Naive B cell (primary cell): ENCODE measurements at regions not wholly inside any gene's neighbourhood (a gene's known extent, or its start where the extent isn't known, plus 50 kb on each side); places are given as distances from the start of the nearest gene placed in this dataset.
A peak's percentile ranks its signal among the peaks of the same experiment; 100 is the strongest.

ENCODE experiments used
- ATAC-seq, 2 donors: fragments of 150-1000 bp; cut with Tn5 transposase; 2 replicates each; pipeline ENCODE4 v1.10.0; 2021; ENCODE audit warnings: low read depth in 2 of 2, mild to moderate bottlenecking in 2 of 2, moderate library complexity in 2 of 2
- DNase-seq: peaks from one replicate; pipeline ENCODE4 v3.0.0; 2022
- H3K27ac Mint-ChIP-seq, 6 donors: one replicate each; pipeline ENCODE4 v1.8.0; 2020 to 2022; ENCODE audit warnings: mild to moderate bottlenecking in 6 of 6, mixed read lengths in 6 of 6, moderate library complexity in 5 of 6, inconsistent platforms in 2 of 6
- H3K27me3 Mint-ChIP-seq, 3 donors: one replicate each; pipeline ENCODE4 v1.8.0; 2021 to 2022; ENCODE audit warnings: mixed read lengths in 3 of 3, mild to moderate bottlenecking in 1 of 3
- H3K36me3 Mint-ChIP-seq, 2 donors: one replicate each; pipeline ENCODE4 v1.8.0; 2020 to 2022; ENCODE audit warnings: mixed read lengths in 2 of 2, inconsistent platforms in 1 of 2, mild to moderate bottlenecking in 1 of 2
- H3K4me1 Mint-ChIP-seq, 3 donors: one replicate each; pipeline ENCODE4 v1.8.0; 2020 to 2022; ENCODE audit warnings: mixed read lengths in 3 of 3, inconsistent platforms in 1 of 3, mild to moderate bottlenecking in 1 of 3, moderate library complexity in 1 of 3
- H3K4me3 Mint-ChIP-seq, 8 donors: one replicate each; pipeline ENCODE4 v1.8.0; 2020 to 2022; ENCODE audit warnings: mild to moderate bottlenecking in 8 of 8, mixed read lengths in 8 of 8, moderate library complexity in 8 of 8, inconsistent platforms in 2 of 8
- H3K9me3 Mint-ChIP-seq, 7 donors: one replicate each; pipeline ENCODE4 v1.8.0; 2020 to 2022; ENCODE audit warnings: mixed read lengths in 7 of 7, mild to moderate bottlenecking in 5 of 7, inconsistent platforms in 2 of 7, moderate library complexity in 1 of 7

DNA sequence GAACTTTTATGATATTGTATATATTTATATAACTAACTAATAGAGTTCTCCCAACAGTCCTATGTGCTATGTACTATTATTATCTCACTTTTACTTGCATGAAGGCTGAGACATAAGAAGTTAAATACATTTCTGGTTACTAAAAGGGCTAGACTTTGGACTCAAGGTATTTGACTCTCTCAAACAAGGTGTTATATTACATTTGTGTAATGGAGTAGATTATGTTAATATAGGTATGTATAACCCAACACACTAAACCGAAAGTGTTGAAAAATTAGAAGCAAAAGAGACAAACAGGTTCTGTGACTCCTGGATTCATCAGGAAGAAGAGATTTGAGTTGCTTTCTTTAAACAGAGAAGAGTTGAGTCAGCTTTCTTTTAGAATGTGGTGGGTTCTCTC, 733.6 kb upstream of the ZEB2 start:
- H3K4me1 Mint-ChIP-seq, result peaks cover 0 to 7% (median 4%) of the 10 kb centered on the region in 3 donors
- peaks cover 0 to 12% (median under 1%) of the 10 kb centered on the region in 3 donors for H3K27me3 Mint-ChIP-seq
- H3K36me3 Mint-ChIP-seq, result no peaks in the 10 kb centered on the region
- ATAC-seq (no peak), DNase-seq (no peak)
- H3K27ac Mint-ChIP-seq, result peak overlapping the region in 1 of 6 donors; percentile 28
- no peak overlapping the region for H3K4me3 Mint-ChIP-seq
- H3K9me3 Mint-ChIP-seq, result no peaks in the 10 kb centered on the region

GRCh38 chr2:145245268-145245870, 725.5 kb upstream of the ZEB2 start:
- no peaks in the 10 kb centered on the region for H3K36me3 Mint-ChIP-seq
- no peak overlapping the region for H3K4me3 Mint-ChIP-seq
- no peak for DNase-seq
- peak overlapping the region in 1 of 6 donors; percentile 36 for H3K27ac Mint-ChIP-seq
- H3K9me3 Mint-ChIP-seq, result no peaks in the 10 kb centered on the region
- H3K4me1 Mint-ChIP-seq, result no peaks in the 10 kb centered on the region
- no peaks in the 10 kb centered on the region for H3K27me3 Mint-ChIP-seq
- no peak for ATAC-seq

- H3K27ac Mint-ChIP-seq, result peak overlapping the region in 1 of 6 donors; percentile 32
- peaks cover 0 to 2% (median 0%) of the 10 kb centered on the region in 3 donors for H3K4me1 Mint-ChIP-seq
- no peak overlapping the region for H3K4me3 Mint-ChIP-seq
- DNase-seq (no peak), ATAC-seq (no peak)
- no peaks in the 10 kb centered on the region for H3K9me3 Mint-ChIP-seq
- no peaks in the 10 kb centered on the region for H3K27me3 Mint-ChIP-seq
- H3K36me3 Mint-ChIP-seq, result no peaks in the 10 kb centered on the region
These were observed 715.4 kb upstream of the ZEB2 start for GRCh38 chr2:145235312-145235711.

DNA sequence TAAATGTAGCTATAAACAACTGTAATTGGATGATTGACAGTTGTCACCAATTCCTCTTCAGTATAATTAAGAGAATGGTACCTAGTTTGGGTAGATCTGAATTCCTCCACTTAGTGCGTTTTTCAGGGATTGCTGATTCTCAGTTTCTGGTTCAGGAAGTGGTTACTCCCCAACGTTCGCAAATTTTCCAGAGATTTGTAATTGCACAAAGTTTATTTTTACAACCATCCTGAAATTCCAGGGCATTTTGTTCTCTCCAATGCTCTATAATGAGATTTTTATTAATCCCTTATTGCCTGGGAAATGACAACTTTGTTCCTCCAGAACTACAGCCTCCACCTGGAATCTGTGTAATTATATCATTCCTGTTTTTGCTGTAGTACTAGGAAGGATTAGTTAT, 710.6 kb upstream of the ZEB2 start:
- H3K27me3 Mint-ChIP-seq, result no peaks in the 10 kb centered on the region
- ATAC-seq (no peak), DNase-seq (no peak)
- no peak overlapping the region for H3K27ac Mint-ChIP-seq
- H3K36me3 Mint-ChIP-seq, result no peaks in the 10 kb centered on the region
- no peaks in the 10 kb centered on the region for H3K9me3 Mint-ChIP-seq
- H3K4me3 Mint-ChIP-seq, result no peak overlapping the region
- H3K4me1 Mint-ChIP-seq, result peaks cover 0 to 2% (median 0%) of the 10 kb centered on the region in 3 donors

GRCh38 chr2:145228506-145228905, 708.6 kb upstream of the ZEB2 start:
- no peak overlapping the region for H3K4me3 Mint-ChIP-seq
- H3K27ac Mint-ChIP-seq, result peak overlapping the region in 1 of 6 donors; percentile 7
- DNase-seq, result no peak
- no peaks in the 10 kb centered on the region for H3K36me3 Mint-ChIP-seq
- peaks cover 0 to 3% (median 0%) of the 10 kb centered on the region in 7 donors for H3K9me3 Mint-ChIP-seq
- ATAC-seq, result no peak
- H3K4me1 Mint-ChIP-seq, result peaks cover 0 to 2% (median 0%) of the 10 kb centered on the region in 3 donors
- no peaks in the 10 kb centered on the region for H3K27me3 Mint-ChIP-seq

- H3K27me3 Mint-ChIP-seq, result no peaks in the 10 kb centered on the region
- no peak overlapping the region for H3K4me3 Mint-ChIP-seq
- H3K4me1 Mint-ChIP-seq, result peaks cover 7 to 12% (median 10%) of the 10 kb centered on the region in 3 donors
- no peak for ATAC-seq
- no peak for DNase-seq
- H3K36me3 Mint-ChIP-seq, result no peaks in the 10 kb centered on the region
- peaks cover 0 to 3% (median 0%) of the 10 kb centered on the region in 7 donors for H3K9me3 Mint-ChIP-seq
- H3K27ac Mint-ChIP-seq, result peak overlapping the region in 1 of 6 donors; percentile 44
These were observed 707.0 kb upstream of the ZEB2 start for GRCh38 chr2:145226901-145227300.

- H3K27me3 Mint-ChIP-seq, result no peaks in the 10 kb centered on the region
- H3K36me3 Mint-ChIP-seq, result no peaks in the 10 kb centered on the region
- ATAC-seq, result no peak
- no peak overlapping the region for H3K27ac Mint-ChIP-seq
- H3K4me1 Mint-ChIP-seq, result peaks cover 21 to 30% (median 23%) of the 10 kb centered on the region in 3 donors
- no peak for DNase-seq
- H3K4me3 Mint-ChIP-seq, result no peak overlapping the region
- H3K9me3 Mint-ChIP-seq, result peaks cover 0 to 3% (median 0%) of the 10 kb centered on the region in 7 donors
These were observed 701.6 kb upstream of the ZEB2 start for GRCh38 chr2:145221516-145221915.

GRCh38 chr2:145221032-145221431, 701.1 kb upstream of the ZEB2 start:
- no peak overlapping the region for H3K27ac Mint-ChIP-seq
- H3K4me1 Mint-ChIP-seq, result peaks cover 21 to 30% (median 23%) of the 10 kb centered on the region in 3 donors
- H3K4me3 Mint-ChIP-seq, result no peak overlapping the region
- ATAC-seq (no peak), DNase-seq (no peak)
- peaks cover 0 to 3% (median 0%) of the 10 kb centered on the region in 7 donors for H3K9me3 Mint-ChIP-seq
- H3K36me3 Mint-ChIP-seq, result no peaks in the 10 kb centered on the region
- no peaks in the 10 kb centered on the region for H3K27me3 Mint-ChIP-seq

DNA sequence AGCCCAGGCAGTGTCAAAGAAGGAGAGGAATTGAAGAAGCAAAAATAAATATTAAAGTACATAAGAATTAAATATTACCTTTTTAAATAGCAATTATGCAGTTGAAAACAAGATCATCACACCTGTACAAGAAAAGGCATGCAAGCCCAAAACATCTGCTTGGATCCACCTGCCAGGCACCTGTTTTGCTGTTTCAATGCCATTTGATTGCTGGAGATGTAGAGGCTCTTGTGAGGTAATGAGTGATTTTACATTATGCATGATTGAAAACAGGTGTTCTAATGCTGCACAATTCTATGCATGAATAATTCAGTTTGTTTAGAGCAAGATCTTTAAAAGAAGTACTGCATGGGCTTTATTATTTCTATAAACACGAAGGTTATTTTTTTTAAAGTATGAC, 700.6 kb upstream of the ZEB2 start:
- Mint-ChIP-seq H3K36me3 (no peaks in the 10 kb centered on the region), H3K27ac (peak overlapping the region in 1 of 6 donors; percentile 82), H3K27me3 (no peaks in the 10 kb centered on the region), H3K9me3 (peaks cover 0 to 4% (median 0%) of the 10 kb centered on the region in 7 donors), H3K4me1 (peaks cover 21 to 30% (median 23%) of the 10 kb centered on the region in 3 donors), H3K4me3 (peak overlapping the region in 2 of 8 donors; percentile 2 to 41)
- DNase-seq (no peak), ATAC-seq (no peak)

DNA sequence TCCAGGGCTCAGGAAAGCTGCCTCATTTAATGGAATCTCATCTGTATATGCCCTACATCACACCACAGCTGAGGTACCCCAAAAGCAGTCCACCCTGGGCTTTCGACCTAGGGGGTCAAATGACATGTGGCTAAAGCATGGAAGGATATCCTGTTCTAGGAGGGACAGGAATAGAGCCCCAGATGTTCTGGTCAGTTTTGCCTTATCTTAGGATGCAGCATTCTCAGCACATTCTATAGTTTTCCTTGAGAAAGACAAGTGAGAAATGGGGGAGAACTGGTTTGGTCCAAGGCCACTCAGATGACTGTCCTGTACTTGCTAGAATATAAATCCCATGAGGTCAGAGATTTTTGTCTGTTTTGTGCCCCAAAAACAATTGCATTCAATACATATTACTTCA, 688.0 kb upstream of the ZEB2 start:
- Mint-ChIP-seq H3K4me3 (no peak overlapping the region), H3K36me3 (no peaks in the 10 kb centered on the region), H3K9me3 (peaks cover 0 to 15% (median 5%) of the 10 kb centered on the region in 7 donors), H3K27ac (no peak overlapping the region), H3K4me1 (peaks cover 5 to 9% (median 8%) of the 10 kb centered on the region in 3 donors), H3K27me3 (no peaks in the 10 kb centered on the region)
- no peak for ATAC-seq
- DNase-seq, result no peak

DNA sequence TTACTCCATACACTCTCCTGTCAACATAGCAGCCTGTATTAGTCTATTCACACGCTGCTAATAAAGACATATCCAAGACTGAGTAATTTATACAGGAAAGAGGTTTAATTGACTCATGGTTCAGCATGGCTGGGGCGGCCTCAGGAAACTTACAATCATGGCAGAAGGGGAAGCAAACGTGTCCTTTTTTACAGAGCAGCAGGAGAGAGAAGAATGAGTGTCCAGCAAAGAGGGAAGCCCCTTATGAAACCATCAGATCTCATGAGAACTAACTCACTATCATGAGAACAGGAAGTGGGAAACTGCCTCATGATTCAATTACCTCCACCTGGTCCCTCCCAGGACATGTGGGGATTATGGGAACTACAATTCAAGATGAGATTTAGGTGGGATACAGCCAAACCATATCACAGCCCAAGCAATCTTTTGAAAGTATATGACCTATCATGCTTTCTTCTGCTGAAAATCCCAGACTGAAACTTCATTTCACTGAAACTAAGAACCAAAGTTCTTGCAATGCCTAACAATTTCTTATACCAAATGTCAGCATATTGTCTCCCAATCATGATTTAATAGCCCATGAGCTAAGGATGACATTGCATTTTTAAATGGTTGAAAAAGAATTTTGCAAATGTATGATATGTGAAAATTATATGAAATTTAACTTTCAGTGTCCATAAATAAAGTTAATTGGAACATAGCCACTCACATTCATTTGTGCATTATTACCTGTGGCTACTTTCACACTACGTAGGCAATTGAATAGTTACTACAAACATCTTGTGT, 686.8 kb upstream of the ZEB2 start:
- no peak overlapping the region for H3K4me3 Mint-ChIP-seq
- ATAC-seq, result no peak
- peaks cover 0 to 15% (median 5%) of the 10 kb centered on the region in 7 donors for H3K9me3 Mint-ChIP-seq
- DNase-seq, result no peak
- no peak overlapping the region for H3K27ac Mint-ChIP-seq
- no peaks in the 10 kb centered on the region for H3K27me3 Mint-ChIP-seq
- H3K4me1 Mint-ChIP-seq, result peaks cover 5 to 9% (median 8%) of the 10 kb centered on the region in 3 donors
- H3K36me3 Mint-ChIP-seq, result no peaks in the 10 kb centered on the region

DNA sequence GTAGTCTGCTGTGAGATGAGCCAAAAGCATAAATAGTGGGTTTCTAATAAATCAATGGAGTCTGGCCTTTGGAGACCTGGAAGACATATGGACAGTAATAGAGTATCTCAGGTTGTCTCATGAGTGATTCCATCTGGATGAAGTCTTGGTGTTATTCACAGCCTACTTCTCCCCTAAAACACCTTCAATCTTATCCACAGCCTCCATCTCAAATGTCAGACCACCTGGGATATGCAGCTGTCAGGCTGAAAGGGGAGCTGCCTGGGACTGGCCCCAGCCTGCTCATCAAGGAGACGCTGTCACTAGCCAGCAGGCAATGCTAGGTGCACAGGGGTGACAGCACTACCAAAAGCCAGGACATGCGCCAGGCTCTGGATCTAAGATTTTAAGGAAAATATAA, 684.0 kb upstream of the ZEB2 start:
- DNase-seq (no peak), ATAC-seq (no peak)
- peaks cover 5 to 9% (median 8%) of the 10 kb centered on the region in 3 donors for H3K4me1 Mint-ChIP-seq
- H3K27me3 Mint-ChIP-seq, result no peaks in the 10 kb centered on the region
- no peaks in the 10 kb centered on the region for H3K9me3 Mint-ChIP-seq
- no peak overlapping the region for H3K4me3 Mint-ChIP-seq
- H3K36me3 Mint-ChIP-seq, result no peaks in the 10 kb centered on the region
- no peak overlapping the region for H3K27ac Mint-ChIP-seq

DNA sequence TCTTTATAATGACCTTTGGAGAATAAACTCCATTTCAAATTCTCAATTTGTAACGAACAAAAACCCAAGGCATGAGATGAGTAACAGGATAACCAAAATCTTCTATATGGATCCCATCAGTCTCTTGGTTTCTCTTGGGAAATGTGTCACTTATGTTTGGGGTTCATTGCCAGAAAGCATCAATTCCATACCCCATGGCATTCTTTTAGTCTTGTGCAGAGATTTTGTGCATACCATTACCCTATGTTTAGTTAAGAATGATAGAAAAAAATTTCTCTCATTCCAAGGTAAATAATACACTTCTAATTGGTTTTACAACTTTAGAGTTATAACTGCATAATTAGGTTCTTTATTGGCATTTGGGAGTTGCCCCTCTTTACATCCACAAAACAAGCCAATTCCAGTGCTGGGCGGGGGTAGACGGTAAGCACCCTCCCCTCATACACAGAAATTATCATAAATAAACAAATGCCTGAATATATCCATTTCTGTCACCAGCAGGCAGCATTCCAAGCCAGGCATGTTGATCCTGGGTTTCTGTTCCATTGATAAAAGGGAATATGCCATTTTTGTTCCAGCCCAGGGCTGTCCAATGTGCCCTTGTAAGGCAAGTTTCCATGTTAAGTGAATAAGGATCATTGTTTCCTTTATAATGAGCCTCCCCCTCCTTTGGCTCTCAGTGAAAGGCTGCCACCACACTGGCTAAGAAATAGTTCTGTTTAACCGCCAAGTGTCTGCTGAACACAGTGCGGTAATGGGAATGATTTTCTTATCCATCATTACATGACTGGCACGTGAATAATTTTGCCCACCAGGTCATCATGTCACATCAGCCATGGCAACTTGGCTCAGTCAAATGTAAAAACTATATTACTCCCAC, 680.1 kb upstream of the ZEB2 start:
- Mint-ChIP-seq H3K36me3 (no peaks in the 10 kb centered on the region), H3K9me3 (no peaks in the 10 kb centered on the region), H3K27ac (no peak overlapping the region), H3K4me1 (no peaks in the 10 kb centered on the region), H3K27me3 (no peaks in the 10 kb centered on the region), H3K4me3 (no peak overlapping the region)
- DNase-seq (no peak), ATAC-seq (no peak)
